ENCODE measurements at regions not wholly inside any gene's neighbourhood (a gene's known extent, or its start where the extent isn't known, plus 50 kb on each side); places are given as distances from the start of the nearest gene placed in this dataset.

GRCh38 chr1:41975850-41976569, 57.3 kb upstream of the HIVEP3 start:
- TF ChIP-seq, protein P1, sequence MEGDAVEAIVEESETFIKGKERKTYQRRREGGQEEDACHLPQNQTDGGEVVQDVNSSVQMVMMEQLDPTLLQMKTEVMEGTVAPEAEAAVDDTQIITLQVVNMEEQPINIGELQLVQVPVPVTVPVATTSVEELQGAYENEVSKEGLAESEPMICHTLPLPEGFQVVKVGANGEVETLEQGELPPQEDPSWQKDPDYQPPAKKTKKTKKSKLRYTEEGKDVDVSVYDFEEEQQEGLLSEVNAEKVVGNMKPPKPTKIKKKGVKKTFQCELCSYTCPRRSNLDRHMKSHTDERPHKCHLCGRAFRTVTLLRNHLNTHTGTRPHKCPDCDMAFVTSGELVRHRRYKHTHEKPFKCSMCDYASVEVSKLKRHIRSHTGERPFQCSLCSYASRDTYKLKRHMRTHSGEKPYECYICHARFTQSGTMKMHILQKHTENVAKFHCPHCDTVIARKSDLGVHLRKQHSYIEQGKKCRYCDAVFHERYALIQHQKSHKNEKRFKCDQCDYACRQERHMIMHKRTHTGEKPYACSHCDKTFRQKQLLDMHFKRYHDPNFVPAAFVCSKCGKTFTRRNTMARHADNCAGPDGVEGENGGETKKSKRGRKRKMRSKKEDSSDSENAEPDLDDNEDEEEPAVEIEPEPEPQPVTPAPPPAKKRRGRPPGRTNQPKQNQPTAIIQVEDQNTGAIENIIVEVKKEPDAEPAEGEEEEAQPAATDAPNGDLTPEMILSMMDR (IDR thresholded peaks at IDR 0.05), result no peak
- TF ChIP-seq POLR2A (IDR thresholded peaks at IDR 0.05), result no peak
